Activated naive CD8-positive, alpha-beta T cell (primary cell): ENCODE measurements at regions not wholly inside any gene's neighbourhood (a gene's known extent, or its start where the extent isn't known, plus 50 kb on each side); places are given as distances from the start of the nearest gene placed in this dataset.
"Not testable (repeated sequence)": the region's sequence is repeated elsewhere in the genome, so short reads cannot be mapped to it uniquely, and the experiment has no call there.

Experiments
- H3K27ac Mint-ChIP-seq: one replicate; pipeline ENCODE4 v1.8.0; 2021; ENCODE audit warnings: mixed read lengths
- H3K27me3 Mint-ChIP-seq: one replicate; pipeline ENCODE4 v1.8.0; 2021; ENCODE audit warnings: mixed read lengths
- H3K36me3 Mint-ChIP-seq: one replicate; pipeline ENCODE4 v1.8.0; 2021; ENCODE audit warnings: mixed read lengths
- H3K4me1 Mint-ChIP-seq: one replicate; pipeline ENCODE4 v1.8.0; 2021; ENCODE audit warnings: low read depth, mixed read lengths
- H3K4me3 Mint-ChIP-seq: one replicate; pipeline ENCODE4 v1.8.0; 2021; ENCODE audit warnings: mild to moderate bottlenecking, mixed read lengths
- H3K9me3 Mint-ChIP-seq: one replicate; pipeline ENCODE4 v1.8.0; 2021; ENCODE audit warnings: low read depth, mixed read lengths

DNA sequence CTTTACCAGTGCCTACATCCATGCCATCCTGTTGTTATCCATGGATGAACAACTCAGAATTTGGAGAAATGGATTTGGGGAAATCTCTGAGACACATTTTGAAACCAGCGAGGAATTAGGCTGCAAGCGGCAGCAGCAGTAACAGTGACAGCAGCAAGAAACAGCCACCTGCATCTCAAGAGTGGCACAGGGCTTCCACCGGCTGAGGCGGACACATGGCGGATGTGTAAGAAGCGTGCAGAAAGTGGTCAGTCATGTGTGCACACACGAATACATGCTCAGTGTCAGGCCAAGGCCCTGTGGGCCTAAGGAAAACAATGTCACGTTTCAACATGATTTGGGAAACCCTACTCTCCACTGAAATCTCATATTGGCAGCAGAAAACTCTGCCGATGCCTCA lies 344.0 kb downstream of the ANAPC1 start:
- H3K27ac Mint-ChIP-seq, H3K27me3 Mint-ChIP-seq, H3K9me3 Mint-ChIP-seq, H3K36me3 Mint-ChIP-seq, H3K4me3 Mint-ChIP-seq, H3K4me1 Mint-ChIP-seq: not testable (repeated sequence)

DNA sequence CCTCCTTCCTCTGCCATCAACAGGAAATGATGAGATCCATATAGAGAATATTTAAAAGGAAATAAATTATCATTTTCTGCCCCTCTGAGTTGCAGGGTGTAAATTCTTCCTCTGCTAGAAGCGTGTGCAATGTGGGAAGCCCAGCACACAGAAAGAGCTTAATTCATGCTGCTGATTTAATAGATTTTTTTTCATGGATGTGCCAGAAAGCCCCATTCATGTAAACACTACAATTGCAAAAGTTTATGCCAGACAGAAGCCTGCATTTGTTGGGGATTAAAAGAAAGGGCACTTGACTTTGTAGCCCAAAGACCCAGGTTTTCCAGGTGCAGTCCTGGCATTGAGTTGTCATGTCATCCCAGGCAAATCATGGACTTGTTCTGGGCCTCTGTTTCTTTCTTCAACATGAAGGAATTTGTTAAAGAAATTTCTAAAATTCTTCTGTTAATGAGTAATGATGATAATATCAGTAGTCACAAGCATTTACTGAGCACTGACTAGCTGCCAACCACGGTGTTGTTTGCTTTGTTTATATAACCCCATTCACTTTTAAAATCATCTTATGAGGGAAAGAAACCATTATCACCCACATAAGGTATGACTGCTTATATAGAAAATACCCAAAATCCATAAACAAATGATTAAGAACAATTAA lies 341.7 kb downstream of the ANAPC1 start:
- H3K27ac Mint-ChIP-seq, H3K27me3 Mint-ChIP-seq, H3K4me3 Mint-ChIP-seq, H3K4me1 Mint-ChIP-seq, H3K36me3 Mint-ChIP-seq, H3K9me3 Mint-ChIP-seq: not testable (repeated sequence)

DNA sequence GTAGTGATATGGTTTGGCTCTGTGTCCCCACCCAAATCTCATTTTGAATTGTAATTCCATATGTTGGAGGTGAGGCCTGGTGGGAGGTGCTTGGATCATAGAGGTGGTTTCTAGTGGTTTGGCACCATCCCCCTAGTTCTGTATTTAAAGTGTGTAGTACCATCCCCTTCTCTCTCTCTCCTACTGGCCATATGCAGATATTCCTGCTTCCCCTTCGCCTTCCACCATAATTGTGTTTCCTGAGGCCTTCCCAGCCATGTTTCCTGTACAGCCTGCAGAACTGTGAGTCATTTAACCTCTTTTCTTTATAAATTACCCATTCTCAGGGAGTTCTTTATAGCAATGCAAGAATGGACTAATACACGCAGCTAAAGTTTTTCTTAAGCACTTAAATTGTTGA lies 340.0 kb downstream of the ANAPC1 start:
- H3K36me3 Mint-ChIP-seq, H3K27ac Mint-ChIP-seq, H3K4me1 Mint-ChIP-seq, H3K9me3 Mint-ChIP-seq, H3K4me3 Mint-ChIP-seq, H3K27me3 Mint-ChIP-seq: not testable (repeated sequence)

DNA sequence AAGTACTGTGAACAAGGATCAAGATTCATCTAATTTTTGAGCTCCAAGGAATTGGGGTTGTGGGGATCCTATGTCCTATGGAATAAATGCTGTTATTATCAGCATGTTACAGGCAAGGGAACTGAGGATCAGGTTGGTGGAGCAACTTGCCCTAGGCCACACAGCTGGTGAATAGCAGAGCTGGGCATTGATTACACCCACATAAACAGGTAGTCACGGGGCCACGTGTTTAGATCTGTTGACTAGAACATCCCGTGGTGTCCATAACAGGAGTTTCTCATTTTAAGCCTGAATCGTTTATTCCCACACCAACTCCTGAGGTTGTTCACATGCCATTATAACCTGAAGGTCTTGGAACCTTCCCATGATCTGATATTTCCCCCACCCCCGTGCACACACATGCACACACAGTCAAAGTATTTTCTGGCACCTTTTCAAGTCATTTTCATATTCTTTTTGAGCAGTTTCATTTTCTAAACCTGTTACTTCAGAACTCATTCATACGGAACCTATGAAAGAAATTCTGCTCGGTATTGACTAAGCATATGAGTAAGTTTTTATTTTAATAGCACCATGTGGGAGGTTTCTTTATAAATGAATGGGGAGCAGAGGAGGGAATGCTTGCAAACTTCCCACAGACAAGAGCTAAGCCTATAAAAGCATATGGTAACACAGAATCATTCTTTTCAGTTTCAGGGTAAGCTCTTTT lies 338.1 kb downstream of the ANAPC1 start:
- not testable (repeated sequence) for H3K27ac Mint-ChIP-seq, H3K9me3 Mint-ChIP-seq, H3K4me3 Mint-ChIP-seq, H3K4me1 Mint-ChIP-seq, H3K27me3 Mint-ChIP-seq, H3K36me3 Mint-ChIP-seq

DNA sequence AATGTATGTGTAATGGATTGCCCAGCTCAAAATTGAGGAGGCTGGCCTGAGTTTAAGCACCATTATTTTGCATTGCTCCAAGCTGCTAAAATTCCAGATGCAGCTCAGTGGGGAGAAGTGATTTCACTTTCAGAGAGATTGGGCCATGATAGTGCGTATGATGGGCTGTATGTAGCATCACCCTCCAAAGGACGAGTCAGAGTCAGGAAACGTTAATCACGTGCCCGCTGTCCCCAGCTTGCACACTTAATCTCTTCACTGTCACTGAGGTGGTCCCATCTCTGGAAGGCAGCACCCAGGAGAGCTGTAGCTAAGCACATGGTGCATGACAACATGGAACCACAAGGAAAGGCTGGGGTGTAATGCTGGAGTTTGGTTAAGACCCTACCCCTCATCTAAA lies 337.4 kb downstream of the ANAPC1 start:
- not testable (repeated sequence) for H3K4me1 Mint-ChIP-seq, H3K36me3 Mint-ChIP-seq, H3K4me3 Mint-ChIP-seq, H3K27me3 Mint-ChIP-seq, H3K9me3 Mint-ChIP-seq
- peak overlapping the region; percentile 41 for H3K27ac Mint-ChIP-seq

DNA sequence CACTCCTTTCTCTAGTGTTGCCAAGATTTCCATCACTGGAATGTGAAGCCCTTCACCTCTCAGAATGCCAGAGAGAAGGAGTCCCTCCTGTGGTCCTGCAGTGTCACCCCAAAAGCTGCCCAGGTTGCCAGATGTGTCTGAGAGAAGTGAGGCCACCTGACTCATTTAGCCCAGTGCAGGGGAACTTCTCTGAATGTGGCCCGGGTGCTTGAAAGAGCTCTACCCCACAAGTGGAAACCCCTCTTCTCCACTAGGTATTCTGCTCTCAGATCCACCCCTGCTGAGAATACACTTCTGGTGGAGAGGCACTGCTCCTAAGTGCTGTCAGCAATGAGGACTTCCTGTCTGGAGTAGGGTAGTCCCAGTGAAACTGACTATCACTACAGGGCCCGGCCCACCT lies 334.8 kb downstream of the ANAPC1 start:
- H3K27me3 Mint-ChIP-seq, H3K4me1 Mint-ChIP-seq, H3K36me3 Mint-ChIP-seq, H3K4me3 Mint-ChIP-seq, H3K9me3 Mint-ChIP-seq, H3K27ac Mint-ChIP-seq: not testable (repeated sequence)

DNA sequence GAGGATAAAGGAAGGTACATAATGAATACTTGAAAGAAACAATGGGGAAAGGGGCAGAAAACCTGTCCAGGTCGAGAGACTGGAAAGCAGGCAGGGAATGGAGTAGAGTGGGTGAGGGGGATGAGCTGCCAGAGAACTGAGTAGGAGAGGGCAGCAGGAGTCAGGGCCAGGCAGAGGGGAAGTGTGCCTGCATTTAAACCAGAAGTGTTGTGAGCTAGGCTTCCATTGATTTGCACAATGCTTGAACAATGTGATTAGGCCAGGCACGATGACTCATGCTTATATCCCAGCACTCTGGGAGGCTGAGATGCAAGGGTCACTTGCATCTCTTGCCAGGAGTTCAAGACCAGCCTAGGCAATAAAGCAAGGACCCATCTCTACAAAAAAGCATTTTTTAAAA lies 332.6 kb downstream of the ANAPC1 start:
- H3K27ac Mint-ChIP-seq, H3K9me3 Mint-ChIP-seq, H3K4me3 Mint-ChIP-seq, H3K27me3 Mint-ChIP-seq, H3K36me3 Mint-ChIP-seq, H3K4me1 Mint-ChIP-seq: not testable (repeated sequence)

DNA sequence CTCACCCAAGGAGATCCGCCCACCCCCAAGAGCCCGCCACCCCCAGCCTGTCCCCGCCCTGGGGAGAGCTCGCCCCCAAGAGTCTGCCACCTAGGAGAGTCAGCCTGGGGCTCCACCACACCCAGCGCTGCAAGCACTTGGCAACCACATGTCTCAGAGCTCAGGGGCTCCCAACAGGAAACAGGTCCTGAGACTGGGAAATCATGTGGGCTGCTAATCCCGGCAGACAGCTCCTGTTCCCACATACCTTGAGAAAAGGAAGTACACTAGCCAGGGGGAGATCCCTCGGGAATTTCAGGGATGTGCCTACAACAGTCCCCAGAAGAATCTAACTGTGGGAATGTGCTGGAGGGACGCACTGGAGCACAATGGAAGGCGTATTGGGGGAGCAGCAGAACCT lies 331.4 kb downstream of the ANAPC1 start:
- H3K36me3 Mint-ChIP-seq, result not testable (repeated sequence)

DNA sequence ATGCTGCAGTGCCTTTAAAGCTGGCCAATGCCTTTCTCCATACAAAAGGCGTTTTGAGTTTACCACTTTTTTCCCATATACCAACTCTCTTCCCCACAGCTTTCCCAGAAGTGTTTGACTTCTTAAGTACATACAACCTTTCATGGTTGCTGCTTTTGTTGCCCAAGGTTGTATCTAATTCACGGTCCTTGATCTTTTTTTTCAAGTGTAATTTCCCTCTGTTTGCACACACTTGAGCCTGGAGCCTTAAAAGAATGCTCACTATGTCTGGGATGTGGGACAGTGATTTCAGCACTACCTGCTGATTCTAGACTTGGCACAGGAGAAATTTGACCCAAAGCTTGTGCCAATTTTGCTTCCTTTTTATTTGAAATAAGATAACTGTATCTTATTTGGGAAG lies 324.7 kb downstream of the ANAPC1 start:
- not testable (repeated sequence) for H3K4me3 Mint-ChIP-seq, H3K9me3 Mint-ChIP-seq, H3K4me1 Mint-ChIP-seq, H3K27ac Mint-ChIP-seq, H3K36me3 Mint-ChIP-seq, H3K27me3 Mint-ChIP-seq

More for the DNA sequence above, 331.4 kb downstream of the ANAPC1 start:
- not testable (repeated sequence) for H3K4me1 Mint-ChIP-seq, H3K27ac Mint-ChIP-seq, H3K9me3 Mint-ChIP-seq, H3K4me3 Mint-ChIP-seq, H3K27me3 Mint-ChIP-seq

DNA sequence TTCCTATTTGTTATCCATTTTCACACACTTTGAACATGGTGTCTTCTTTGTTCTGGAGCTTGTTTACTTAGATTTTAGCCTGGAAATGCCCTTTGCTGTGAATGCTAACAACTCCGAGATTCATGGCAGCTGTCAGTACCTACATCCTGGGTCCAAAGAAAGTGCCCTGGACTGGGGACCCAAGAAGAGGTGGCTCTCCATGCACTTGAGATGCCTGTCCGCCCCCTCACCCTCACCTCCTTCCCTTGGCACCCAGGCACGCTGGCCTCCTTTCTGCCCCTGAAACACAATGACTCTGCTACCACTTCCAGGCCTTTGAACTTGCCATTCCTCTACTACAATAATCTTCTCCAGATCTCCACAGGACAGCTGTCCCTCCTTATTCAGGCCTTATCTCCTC lies 324.2 kb downstream of the ANAPC1 start:
- H3K27me3 Mint-ChIP-seq, H3K36me3 Mint-ChIP-seq, H3K9me3 Mint-ChIP-seq, H3K4me3 Mint-ChIP-seq, H3K4me1 Mint-ChIP-seq, H3K27ac Mint-ChIP-seq: not testable (repeated sequence)

DNA sequence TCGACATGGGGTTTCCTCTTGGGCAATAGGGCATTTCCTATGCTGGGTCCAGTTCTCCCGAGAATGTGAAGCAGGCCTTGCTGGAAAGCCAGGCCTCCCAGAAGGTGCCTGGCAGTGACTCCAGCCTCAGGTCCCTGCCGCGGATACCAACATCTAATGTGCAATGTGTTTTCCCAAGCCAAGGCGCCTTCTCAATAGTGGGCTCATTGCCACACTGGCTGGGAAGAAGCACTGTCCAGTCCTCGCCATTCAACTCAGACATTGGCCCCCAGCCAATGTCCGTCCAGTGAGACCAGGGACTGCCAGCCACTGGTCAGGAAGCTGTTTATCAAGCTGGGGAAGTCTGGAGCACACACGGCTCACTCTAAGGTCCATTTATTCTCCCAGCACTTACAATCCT lies 317.9 kb downstream of the ANAPC1 start:
- H3K9me3 Mint-ChIP-seq, H3K27me3 Mint-ChIP-seq, H3K27ac Mint-ChIP-seq, H3K36me3 Mint-ChIP-seq, H3K4me3 Mint-ChIP-seq: not testable (repeated sequence)
- peaks cover 11% of the 10 kb centered on the region for H3K4me1 Mint-ChIP-seq

DNA sequence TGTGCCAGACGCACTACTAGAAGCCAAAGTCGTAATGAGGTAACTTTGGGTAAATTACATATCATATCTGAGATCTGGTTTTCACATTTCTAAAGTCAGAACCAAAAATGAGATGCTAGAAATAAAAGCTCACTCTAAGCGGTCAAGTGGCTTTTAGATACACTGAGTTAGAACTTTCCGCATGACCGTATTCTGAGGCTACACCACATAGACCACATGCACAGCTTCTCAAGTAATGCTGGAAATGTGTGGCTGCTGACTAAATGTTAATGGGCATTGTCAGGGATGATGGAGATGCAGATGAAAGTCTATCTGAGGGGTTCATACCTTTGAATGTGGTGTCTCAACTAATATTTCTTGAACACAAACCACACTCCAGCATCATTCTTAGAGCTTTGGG lies 316.8 kb downstream of the ANAPC1 start:
- H3K9me3 Mint-ChIP-seq, H3K36me3 Mint-ChIP-seq, H3K4me3 Mint-ChIP-seq, H3K27me3 Mint-ChIP-seq, H3K27ac Mint-ChIP-seq: not testable (repeated sequence)
- H3K4me1 Mint-ChIP-seq, result peaks cover 11% of the 10 kb centered on the region

DNA sequence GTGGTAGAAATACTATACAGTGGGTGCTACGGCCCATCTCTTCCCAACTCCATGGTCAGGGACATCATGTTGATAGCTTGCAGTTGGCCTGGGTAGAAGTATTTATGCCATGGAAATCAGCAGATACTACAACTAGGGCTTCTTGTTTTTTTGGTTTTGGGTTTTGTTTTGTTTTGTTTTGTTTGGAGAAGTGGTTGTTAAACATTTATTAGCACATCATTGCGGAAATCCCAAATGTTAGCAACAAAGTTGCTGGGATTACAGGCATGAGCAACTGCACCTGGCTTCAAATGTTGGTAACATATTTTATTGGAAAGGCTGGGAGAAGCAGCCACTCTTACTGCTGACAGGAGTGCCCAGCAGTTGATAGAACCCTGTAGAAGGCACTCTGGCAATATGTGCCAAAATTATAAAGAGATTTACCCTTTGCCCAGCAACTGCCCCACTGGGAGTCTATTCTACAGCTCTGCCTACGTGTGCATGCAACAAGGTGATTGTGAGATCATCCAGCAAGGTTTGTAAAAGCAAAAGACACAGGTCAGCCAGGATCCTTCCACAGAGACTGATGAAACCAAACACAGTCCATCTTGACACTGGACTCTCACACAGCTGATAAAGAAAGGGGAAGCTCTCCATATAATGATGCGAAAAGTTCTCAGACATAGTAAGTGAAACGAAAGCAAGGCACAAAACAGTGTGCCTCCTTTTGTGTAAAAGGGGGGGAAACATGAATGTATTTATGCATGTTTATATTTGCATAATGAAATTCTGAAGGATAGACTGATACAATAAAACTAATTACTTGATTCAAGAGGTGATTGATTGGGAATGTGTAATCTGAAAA lies 314.4 kb downstream of the ANAPC1 start:
- H3K36me3 Mint-ChIP-seq, H3K27ac Mint-ChIP-seq, H3K27me3 Mint-ChIP-seq, H3K4me3 Mint-ChIP-seq, H3K9me3 Mint-ChIP-seq: not testable (repeated sequence)
- H3K4me1 Mint-ChIP-seq, result peaks cover 11% of the 10 kb centered on the region

DNA sequence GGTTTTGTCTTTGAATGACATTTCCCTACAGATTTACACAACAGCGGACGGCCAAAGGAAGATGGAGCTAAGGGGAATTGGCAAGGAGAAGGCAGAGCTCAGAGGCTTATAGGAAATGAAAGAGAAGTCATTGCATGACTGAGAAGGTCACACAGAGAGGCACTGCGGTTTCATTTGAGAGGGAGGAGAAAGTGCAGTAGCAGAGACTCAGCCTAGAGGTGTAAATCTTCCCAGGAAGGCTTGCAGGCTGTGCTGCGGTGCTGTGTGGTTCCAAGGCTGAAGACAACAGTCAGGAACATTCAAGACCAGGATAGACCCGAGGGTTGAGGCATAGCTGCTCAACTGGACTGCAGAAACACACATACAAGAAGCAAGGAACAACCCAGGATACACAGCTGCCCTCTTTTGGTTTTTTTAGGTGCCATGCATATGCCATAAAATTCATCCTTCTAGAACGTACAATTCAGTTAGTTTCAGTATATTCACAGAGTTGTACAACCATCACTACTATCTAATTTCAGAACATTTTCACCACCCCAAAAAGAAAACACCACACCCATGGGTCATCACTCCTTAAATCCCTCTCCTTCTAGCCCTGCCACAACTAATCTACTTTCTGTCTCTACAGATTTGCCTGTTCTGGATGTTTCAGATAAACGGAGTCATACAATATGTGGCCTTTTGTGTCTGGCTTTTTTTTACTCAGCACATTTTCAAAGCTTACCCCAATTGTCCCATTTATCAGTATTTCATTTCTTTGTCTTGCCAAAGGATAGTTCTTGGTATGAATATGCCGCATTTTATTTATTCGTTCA lies 313.5 kb downstream of the ANAPC1 start:
- H3K9me3 Mint-ChIP-seq, H3K27me3 Mint-ChIP-seq, H3K4me3 Mint-ChIP-seq, H3K27ac Mint-ChIP-seq, H3K36me3 Mint-ChIP-seq: not testable (repeated sequence)
- peaks cover 11% of the 10 kb centered on the region for H3K4me1 Mint-ChIP-seq

DNA sequence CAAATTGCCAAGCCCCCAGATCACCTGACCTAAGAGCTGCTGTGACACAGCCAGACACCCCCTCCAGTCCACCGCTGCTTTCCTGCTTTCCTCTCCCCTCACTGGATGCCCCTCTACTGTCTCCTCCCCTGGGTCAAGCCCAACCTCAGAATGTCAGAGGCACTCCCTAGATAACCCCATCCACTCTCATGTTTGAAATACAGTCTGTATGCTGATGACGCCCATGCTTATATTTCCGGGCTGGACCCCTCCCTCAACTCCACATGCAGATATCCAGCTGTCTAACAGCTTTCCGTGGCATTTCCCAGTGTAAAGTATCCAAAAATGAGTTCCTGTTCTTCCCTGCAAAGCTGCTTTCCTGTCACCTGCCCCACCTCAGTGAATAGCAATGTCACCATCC lies 309.2 kb downstream of the ANAPC1 start:
- H3K4me1 Mint-ChIP-seq, H3K27me3 Mint-ChIP-seq, H3K36me3 Mint-ChIP-seq, H3K4me3 Mint-ChIP-seq, H3K9me3 Mint-ChIP-seq, H3K27ac Mint-ChIP-seq: not testable (repeated sequence)
